ENCODE measurements at regions not wholly inside any gene's neighbourhood (a gene's known extent, or its start where the extent isn't known, plus 50 kb on each side); places are given as distances from the start of the nearest gene placed in this dataset.

DNA sequence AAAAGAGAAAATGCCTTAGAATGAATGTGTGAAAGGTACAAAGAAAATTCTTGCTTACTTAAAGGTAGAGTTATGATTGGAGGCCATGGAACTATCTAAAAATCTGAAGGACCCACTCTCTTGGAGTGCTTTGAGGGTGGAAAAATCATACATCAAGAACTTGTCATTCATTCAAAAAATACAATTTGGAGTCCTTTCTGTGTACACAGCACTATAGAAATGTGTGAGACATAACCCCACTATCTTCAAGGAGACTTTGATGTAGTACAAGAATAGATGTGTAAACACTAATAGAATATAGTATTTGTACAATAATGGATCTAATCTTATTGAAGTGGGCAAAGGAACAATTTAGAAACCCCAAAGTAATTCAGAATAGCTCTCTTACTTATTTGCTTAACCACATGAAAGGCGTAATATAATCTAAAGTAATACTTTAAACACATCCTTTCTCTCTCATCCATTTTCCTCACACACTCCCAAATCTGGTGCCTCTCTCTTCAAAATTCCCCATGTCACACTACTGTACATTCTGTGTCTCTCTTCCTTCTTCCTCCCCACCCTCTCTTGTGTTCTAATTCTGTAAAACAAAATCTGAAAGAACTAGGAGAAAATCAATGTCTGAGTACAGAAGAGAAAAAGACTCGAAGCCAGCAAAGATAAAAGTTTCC, 166.7 kb downstream of the DNAJB9 start:
- no peak for FAIRE-seq
- BruUV-seq (replicated peaks) = no TSS peak
- Histone ChIP-seq H3K9ac (ENCODE audit: insufficient read depth, low read depth, low read length) (no peak overlapping the region), H3K4me1 (ENCODE audit: insufficient read depth, low read length) (no peaks in the 10 kb centered on the region), H3K27ac (ENCODE audit: extremely low read length, insufficient read depth, low read length) (no peak overlapping the region), H3K9me3 (ENCODE audit: low read length) (no peaks in the 10 kb centered on the region), H3K79me2 (ENCODE audit: insufficient read depth, low read length) (no peaks in the 10 kb centered on the region), H4K20me1 (ENCODE audit: insufficient read depth, low read length) (no peaks in the 10 kb centered on the region), H3K36me3 (replicated peaks in 1 of 2; ENCODE audit: control insufficient read depth in 1 of 2, insufficient read depth in 2 of 2, low read length in 2 of 2) (no peaks in the 10 kb centered on the region), H3K27me3 (ENCODE audit: control insufficient read depth in 1 of 2, insufficient read depth in 2 of 2, low read length in 2 of 2) (no peaks in the 10 kb centered on the region), H2AFZ (ENCODE audit: low read length) (no peak overlapping the region), H3K4me2 (ENCODE audit: low read depth, low read length) (no peak overlapping the region), H3K4me3 (replicated peaks in 1 of 3; ENCODE audit: insufficient read depth in 1 of 3, low read depth in 2 of 3, low read length in 3 of 3) (no peak overlapping the region)
- intact Hi-C loops (cut with micrococcal nuclease; ENCODE audit: unreplicated experiment) = no loop called here
- TF ChIP-seq ZFP37 (CRISPR knock-in tag; IDR thresholded peaks at IDR 0.05; ENCODE audit: borderline replicate concordance) (no peak), TRIM24 (CRISPR knock-in tag; IDR thresholded peaks at IDR 0.05) (no peak), NR2F6 (IDR thresholded peaks at IDR 0.05) (no peak), NR2F6 (CRISPR knock-in tag; IDR thresholded peaks at IDR 0.05) (no peak), ZNF557 (CRISPR knock-in tag; IDR thresholded peaks at IDR 0.05) (no peak), SYNCRIP (IDR thresholded peaks at IDR 0.05; ENCODE audit: insufficient read depth, low read depth, low read length) (no peak), MAFK (conservative IDR thresholded peaks at IDR 0.05 in 1 of 2, IDR thresholded peaks at IDR 0.05 in 1 of 2; ENCODE audit: low read length in 2 of 2) (no peak), PPARG (CRISPR knock-in tag; conservative IDR thresholded peaks at IDR 0.05) (no peak), ZNF326 (CRISPR knock-in tag; IDR thresholded peaks at IDR 0.05; ENCODE audit: borderline replicate concordance) (no peak), DR1 (CRISPR knock-in tag; IDR thresholded peaks at IDR 0.05) (no peak), ASH2L (IDR thresholded peaks at IDR 0.05; ENCODE audit: insufficient read length, low read depth, low read length) (no peak), ZNF224 (CRISPR knock-in tag; IDR thresholded peaks at IDR 0.05) (no peak)
- no peak for DNase-seq (ENCODE audit: low spot score)
- ATAC-seq = no peak
- POLR2A ChIA-PET = no interaction called here
- in situ Hi-C loops (cut with HindIII; ENCODE audit: extremely low pct_ligation_motif_present, low pct_unique_long_range_greater_than_20kb) = no loop called here
- CTCF ChIA-PET (ENCODE audit: low intra/inter-chr PET ratio, low total read pairs) = no interaction called here
- WGBS (ENCODE audit: low lambda C conversion rate) = 77% methylated on average over 2 of the region's 2 CpGs
